Activated CD4-positive, alpha-beta memory T cell treated with anti-CD3 and anti-CD28 coated beads, Interleukin-2, amount 10 ng/mL, durations not matched to agents 7 days and 5 days (primary cell): ENCODE measurements at regions not wholly inside any gene's neighbourhood (a gene's known extent, or its start where the extent isn't known, plus 50 kb on each side); places are given as distances from the start of the nearest gene placed in this dataset.
A peak's percentile ranks its signal among the peaks of the same experiment; 100 is the strongest.

Experiments used
- CTCF ChIA-PET: fragments of 350-600 bp; sonication (Branson Sonifier 250); formaldehyde crosslinking; loops from one replicate; lab custom pipeline; 2021; ENCODE audit warnings: antibody characterized with exemption, inconsistent platforms; lab: Charles Lee
- POLR2A ChIA-PET: fragments of 350-600 bp; sonication (Branson Sonifier 250); formaldehyde crosslinking; loops from one replicate; lab custom pipeline; 2021; ENCODE audit warnings: antibody characterized with exemption; lab: Charles Lee
- DNase-seq: peaks from one replicate; pipeline ENCODE4 v3.0.0-alpha.2; 2020
- H3K27ac Mint-ChIP-seq: one replicate; pipeline ENCODE4 v1.8.0; 2021; ENCODE audit warnings: mild to moderate bottlenecking, mixed read lengths
- H3K27me3 Mint-ChIP-seq: one replicate; pipeline ENCODE4 v1.8.0; 2021; ENCODE audit warnings: mixed read lengths
- H3K36me3 Mint-ChIP-seq: one replicate; pipeline ENCODE4 v1.8.0; 2021; ENCODE audit warnings: low read depth, mixed read lengths
- H3K4me1 Mint-ChIP-seq: one replicate; pipeline ENCODE4 v1.8.0; 2021; ENCODE audit warnings: mixed read lengths
- H3K4me3 Mint-ChIP-seq: one replicate; pipeline ENCODE4 v1.8.0; 2021; ENCODE audit warnings: mild to moderate bottlenecking, mixed read lengths
- H3K9me3 Mint-ChIP-seq: one replicate; pipeline ENCODE4 v1.8.0; 2021; ENCODE audit warnings: mixed read lengths

GRCh38 chr2:176445956-176446355, 176.7 kb downstream of the MTX2 start:
- Mint-ChIP-seq H3K9me3 (no peaks in the 10 kb centered on the region), H3K36me3 (no peaks in the 10 kb centered on the region), H3K27me3 (peaks cover 2% of the 10 kb centered on the region), H3K4me1 (peaks cover 2% of the 10 kb centered on the region), H3K4me3 (no peak overlapping the region), H3K27ac (no peak overlapping the region)
- DNase-seq: no peak
- ChIA-PET POLR2A (no interaction called here), CTCF (interaction anchor here (2.3 to 3.9 kb wide), 2 partner anchors 9 to 108 kb away, joined by 7 to 22 read pairs; no protein-coding TSS in a partner anchor)

DNA sequence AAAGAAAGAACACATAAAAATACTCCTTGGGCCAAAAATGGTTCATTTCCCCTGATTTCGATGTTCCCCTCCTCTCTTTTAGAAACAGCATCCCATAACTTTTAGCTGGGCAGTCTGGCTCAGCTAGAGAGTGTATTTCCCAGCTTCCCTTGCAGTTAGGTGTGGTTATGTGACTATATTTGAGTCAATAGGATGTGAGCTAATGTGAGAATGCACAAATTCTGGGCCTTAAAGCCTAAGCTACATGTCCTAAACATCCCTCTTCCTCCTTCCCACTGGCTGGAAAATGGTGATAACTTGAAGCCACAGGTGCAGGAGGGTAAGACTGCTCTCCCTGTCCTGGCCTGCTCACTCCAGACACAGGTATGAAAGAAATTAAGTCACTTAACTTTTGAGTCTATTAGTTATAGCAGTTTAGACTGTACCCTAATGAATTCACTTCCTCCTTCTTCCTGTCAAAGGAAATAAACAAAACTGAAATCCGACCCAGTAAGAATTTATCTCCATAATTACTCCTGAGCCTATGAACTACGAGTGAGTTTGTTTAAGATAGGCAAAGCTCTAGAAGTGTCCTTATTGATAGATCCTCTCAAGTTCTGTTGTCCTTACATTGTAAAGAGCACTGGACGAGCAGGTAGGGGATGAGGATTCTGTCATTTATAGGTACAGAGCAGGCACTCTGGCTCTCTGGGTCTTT, 177.6 kb downstream of the MTX2 start:
- peaks cover 2% of the 10 kb centered on the region for H3K4me1 Mint-ChIP-seq
- no peaks in the 10 kb centered on the region for H3K36me3 Mint-ChIP-seq
- peaks cover 2% of the 10 kb centered on the region for H3K27me3 Mint-ChIP-seq
- no peak overlapping the region for H3K27ac Mint-ChIP-seq
- POLR2A ChIA-PET: no interaction called here
- no peak overlapping the region for H3K4me3 Mint-ChIP-seq
- no peaks in the 10 kb centered on the region for H3K9me3 Mint-ChIP-seq
- DNase-seq: no peak
- CTCF ChIA-PET: interaction anchor here (1.3 to 3.9 kb wide), 3 partner anchors 8 to 306 kb away, joined by 4 to 22 read pairs (median 7); no protein-coding TSS in a partner anchor

- Mint-ChIP-seq H3K36me3 (no peaks in the 10 kb centered on the region), H3K4me1 (peaks cover 2% of the 10 kb centered on the region), H3K9me3 (no peaks in the 10 kb centered on the region), H3K27me3 (peaks cover 2% of the 10 kb centered on the region), H3K4me3 (no peak overlapping the region), H3K27ac (no peak overlapping the region)
- ChIA-PET CTCF (interaction anchor here (1.3 to 2.3 kb wide), 2 partner anchors 107 to 307 kb away, joined by 4 to 7 read pairs; no protein-coding TSS in a partner anchor), POLR2A (no interaction called here)
- no peak for DNase-seq
Observed at GRCh38 chr2:176447616-176448015, 178.4 kb downstream of the MTX2 start.

- no peaks in the 10 kb centered on the region for H3K36me3 Mint-ChIP-seq
- H3K9me3 Mint-ChIP-seq: no peaks in the 10 kb centered on the region
- H3K27ac Mint-ChIP-seq: no peak overlapping the region
- H3K27me3 Mint-ChIP-seq: peaks cover 6% of the 10 kb centered on the region
- ChIA-PET CTCF (interaction anchor here (0.9 to 1.5 kb wide), 2 partner anchors 105 to 309 kb away, joined by 5 read pairs; no protein-coding TSS in a partner anchor), POLR2A (no interaction called here)
- DNase-seq: no peak
- H3K4me3 Mint-ChIP-seq: no peak overlapping the region
- peaks cover 2% of the 10 kb centered on the region for H3K4me1 Mint-ChIP-seq
Observed at GRCh38 chr2:176449852-176450251, 180.6 kb downstream of the MTX2 start.

- Mint-ChIP-seq H3K4me1 (no peaks in the 10 kb centered on the region), H3K9me3 (no peaks in the 10 kb centered on the region), H3K27ac (no peak overlapping the region), H3K36me3 (no peaks in the 10 kb centered on the region), H3K4me3 (no peak overlapping the region), H3K27me3 (peaks cover 20% of the 10 kb centered on the region)
- POLR2A ChIA-PET: no interaction called here
- CTCF ChIA-PET: interaction anchor here (0.5 to 4.6 kb wide), 10 partner anchors 8 to 327 kb away, joined by 3 to 64 read pairs (median 10); no protein-coding TSS in a partner anchor
- no peak for DNase-seq
Observed at GRCh38 chr2:176453784-176454183, 184.5 kb downstream of the MTX2 start.

DNA sequence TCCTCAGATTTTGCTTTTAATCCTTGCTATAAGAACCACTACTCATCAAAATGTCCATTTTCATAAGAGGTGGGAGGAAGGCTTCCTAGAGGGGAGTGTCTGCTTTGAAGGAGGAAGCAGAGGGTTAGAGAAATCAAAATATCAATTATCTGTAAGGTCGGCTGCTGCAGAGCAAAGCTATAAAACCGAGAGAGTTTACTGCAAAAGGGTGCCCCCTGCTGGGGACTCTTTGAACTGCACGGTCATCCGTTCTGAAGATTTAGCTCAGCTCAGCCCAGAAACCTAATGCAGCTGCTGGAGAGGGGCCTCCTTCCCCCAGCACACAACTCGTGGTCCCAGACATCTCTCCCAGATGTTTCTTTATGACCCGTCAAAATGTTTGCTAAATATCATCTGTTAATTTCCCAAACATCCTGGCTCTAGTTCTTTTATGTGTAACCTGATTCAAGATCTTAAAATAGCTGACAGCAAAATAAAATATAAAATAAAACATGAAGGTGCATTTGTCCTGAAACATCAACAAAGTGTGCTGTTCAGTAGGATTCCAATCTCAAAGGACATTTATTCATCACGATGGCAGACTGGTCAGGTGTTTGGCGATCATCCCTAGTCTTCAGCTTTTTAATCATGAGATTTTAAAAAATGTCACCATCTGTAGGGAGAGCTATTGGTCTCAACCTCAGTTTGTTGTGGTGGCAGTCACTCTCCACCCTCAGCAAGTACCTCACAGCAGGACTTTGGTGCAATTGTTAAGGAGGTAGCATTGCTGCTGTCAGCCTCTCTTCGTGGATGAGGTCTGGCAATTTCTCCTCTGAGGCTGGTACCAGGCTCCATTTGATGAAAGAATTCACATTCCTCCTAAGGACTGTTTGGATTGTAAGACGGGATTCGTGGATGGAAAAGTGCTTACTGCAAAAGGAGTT, 185.9 kb downstream of the MTX2 start:
- ChIA-PET CTCF (interaction anchor here (0.5 to 4.6 kb wide), 40 partner anchors 10 to 693 kb away, joined by 3 to 64 read pairs (median 4); no protein-coding TSS in a partner anchor), POLR2A (no interaction called here)
- H3K9me3 Mint-ChIP-seq: no peaks in the 10 kb centered on the region
- no peaks in the 10 kb centered on the region for H3K4me1 Mint-ChIP-seq
- H3K27me3 Mint-ChIP-seq: peaks cover 23% of the 10 kb centered on the region
- H3K27ac Mint-ChIP-seq: no peak overlapping the region
- H3K36me3 Mint-ChIP-seq: no peaks in the 10 kb centered on the region
- no peak overlapping the region for H3K4me3 Mint-ChIP-seq
- DNase-seq: peak; percentile 79

DNA sequence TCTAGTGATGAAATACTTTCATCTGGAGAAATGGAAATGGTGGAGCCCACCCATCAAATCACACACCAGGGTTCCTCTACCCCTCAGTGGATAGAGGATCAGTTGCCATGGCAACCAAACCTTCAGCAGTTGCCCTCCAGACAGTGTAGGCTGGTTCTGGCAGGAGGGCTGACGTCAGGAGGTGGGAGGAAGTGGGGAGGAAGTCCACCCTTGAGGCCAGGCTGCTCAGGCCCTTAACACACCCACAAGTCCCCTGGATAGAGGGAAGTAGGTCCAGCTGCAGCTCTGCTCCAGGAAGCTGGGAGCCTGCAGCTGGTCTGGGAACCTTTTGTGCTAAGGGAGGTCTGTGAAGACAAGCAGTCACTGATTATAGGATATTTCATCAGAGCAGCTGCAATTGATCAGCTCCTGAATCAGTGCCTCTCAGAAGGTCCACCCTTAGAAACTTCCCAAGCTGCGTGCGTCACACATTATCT, 186.6 kb downstream of the MTX2 start:
- Mint-ChIP-seq H3K27ac (no peak overlapping the region), H3K4me3 (no peak overlapping the region), H3K4me1 (no peaks in the 10 kb centered on the region), H3K36me3 (no peaks in the 10 kb centered on the region), H3K27me3 (peaks cover 23% of the 10 kb centered on the region), H3K9me3 (no peaks in the 10 kb centered on the region)
- no peak for DNase-seq
- POLR2A ChIA-PET: no interaction called here
- CTCF ChIA-PET: interaction anchor here (0.7 to 4.6 kb wide), 19 partner anchors 9 to 692 kb away, joined by 3 to 64 read pairs (median 8); no protein-coding TSS in a partner anchor

GRCh38 chr2:176457481-176457880, 188.2 kb downstream of the MTX2 start:
- H3K4me1 Mint-ChIP-seq: no peaks in the 10 kb centered on the region
- no peak for DNase-seq
- no peak overlapping the region for H3K4me3 Mint-ChIP-seq
- H3K36me3 Mint-ChIP-seq: no peaks in the 10 kb centered on the region
- no peaks in the 10 kb centered on the region for H3K9me3 Mint-ChIP-seq
- CTCF ChIA-PET: interaction anchor here (1.0 to 4.6 kb wide), 3 partner anchors 14 to 317 kb away, joined by 3 to 64 read pairs (median 5); no protein-coding TSS in a partner anchor
- peaks cover 32% of the 10 kb centered on the region for H3K27me3 Mint-ChIP-seq
- POLR2A ChIA-PET: no interaction called here
- no peak overlapping the region for H3K27ac Mint-ChIP-seq

DNA sequence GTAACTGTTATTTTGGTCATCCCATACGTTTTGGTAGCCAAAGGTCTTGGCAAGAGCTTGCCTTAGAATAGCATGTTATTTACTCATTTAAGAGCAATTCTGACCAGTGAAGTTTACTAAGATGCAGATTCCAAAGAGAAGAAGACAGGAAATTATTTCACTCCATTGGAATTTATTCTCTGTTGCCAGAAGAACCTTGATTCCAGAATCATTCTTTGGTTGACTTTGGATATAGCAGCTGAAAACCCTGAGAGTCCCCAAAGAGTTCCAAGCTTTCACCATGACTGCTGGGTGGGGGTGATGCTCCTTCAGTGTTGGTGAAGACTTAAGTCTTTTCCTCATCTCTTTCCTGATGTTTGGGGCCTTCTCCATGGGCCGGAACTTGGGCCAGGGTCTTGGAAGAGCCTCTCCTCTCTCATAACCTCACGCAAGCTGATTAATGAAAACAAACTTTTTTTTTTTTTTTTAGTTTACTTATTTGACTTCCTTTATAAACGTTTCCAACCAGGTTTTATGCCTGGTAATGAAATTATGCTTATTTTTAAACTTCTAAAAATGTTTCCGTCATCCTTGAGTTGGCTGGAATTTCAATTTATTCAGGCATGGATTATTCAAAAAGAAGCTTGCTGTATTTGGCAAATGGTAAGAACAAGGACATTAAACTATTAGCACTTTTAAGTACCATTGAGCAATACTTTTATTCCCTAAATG, 192.0 kb downstream of the MTX2 start:
- H3K9me3 Mint-ChIP-seq: no peaks in the 10 kb centered on the region
- no peak for DNase-seq
- no peaks in the 10 kb centered on the region for H3K4me1 Mint-ChIP-seq
- H3K27me3 Mint-ChIP-seq: peaks cover 49% of the 10 kb centered on the region
- no peak overlapping the region for H3K27ac Mint-ChIP-seq
- H3K4me3 Mint-ChIP-seq: no peak overlapping the region
- ChIA-PET CTCF (interaction anchor here (0.7 to 1.5 kb wide), 3 partner anchors 8 to 94 kb away, joined by 4 read pairs; no protein-coding TSS in a partner anchor), POLR2A (no interaction called here)
- H3K36me3 Mint-ChIP-seq: no peaks in the 10 kb centered on the region

DNA sequence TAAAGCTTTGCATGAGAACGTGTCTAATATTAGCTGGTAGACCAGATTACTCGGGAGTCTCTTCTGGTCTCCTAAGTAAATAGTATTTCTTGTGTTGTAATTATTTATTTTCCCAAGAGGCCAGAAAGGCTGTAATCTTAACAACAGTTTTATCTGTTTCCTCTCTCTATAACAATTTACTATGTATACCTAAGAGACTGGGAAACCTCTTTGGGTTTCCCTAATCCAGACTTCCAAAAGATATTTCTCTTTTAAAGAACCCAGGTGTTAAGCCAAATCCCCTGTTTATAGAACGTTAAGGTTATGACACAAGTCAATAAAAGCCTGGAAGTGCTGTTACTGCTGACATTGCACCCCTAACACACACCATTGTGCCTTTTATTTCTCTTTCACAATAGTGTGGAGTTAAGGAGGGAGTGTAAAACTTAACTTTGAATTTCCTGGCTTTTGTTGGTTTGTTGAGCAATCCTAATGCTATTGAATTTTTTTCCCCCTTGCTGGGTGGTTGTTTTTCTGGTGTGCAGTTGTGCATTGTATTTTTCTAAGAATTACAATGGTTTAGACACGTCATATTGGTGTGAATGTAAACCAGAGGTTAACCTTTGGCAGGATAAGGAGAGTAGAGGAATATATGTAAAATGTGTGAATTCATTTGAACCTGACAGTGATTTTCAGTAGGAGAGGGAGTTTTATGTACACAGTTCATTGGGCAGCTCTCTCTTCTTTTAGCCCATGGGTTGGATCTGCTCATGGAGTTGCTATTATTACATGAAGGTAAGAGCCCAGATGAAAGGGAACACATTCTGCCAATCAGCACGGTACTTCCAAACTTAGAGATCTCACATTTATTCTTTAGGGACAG, 192.8 kb downstream of the MTX2 start:
- POLR2A ChIA-PET: no interaction called here
- Mint-ChIP-seq H3K27me3 (peaks cover 53% of the 10 kb centered on the region), H3K9me3 (no peaks in the 10 kb centered on the region), H3K36me3 (no peaks in the 10 kb centered on the region), H3K4me1 (no peaks in the 10 kb centered on the region), H3K27ac (no peak overlapping the region), H3K4me3 (no peak overlapping the region)
- no peak for DNase-seq
- CTCF ChIA-PET: interaction anchor here (0.7 to 1.1 kb wide), 2 partner anchors 9 to 39 kb away, joined by 4 read pairs; no protein-coding TSS in a partner anchor

DNA sequence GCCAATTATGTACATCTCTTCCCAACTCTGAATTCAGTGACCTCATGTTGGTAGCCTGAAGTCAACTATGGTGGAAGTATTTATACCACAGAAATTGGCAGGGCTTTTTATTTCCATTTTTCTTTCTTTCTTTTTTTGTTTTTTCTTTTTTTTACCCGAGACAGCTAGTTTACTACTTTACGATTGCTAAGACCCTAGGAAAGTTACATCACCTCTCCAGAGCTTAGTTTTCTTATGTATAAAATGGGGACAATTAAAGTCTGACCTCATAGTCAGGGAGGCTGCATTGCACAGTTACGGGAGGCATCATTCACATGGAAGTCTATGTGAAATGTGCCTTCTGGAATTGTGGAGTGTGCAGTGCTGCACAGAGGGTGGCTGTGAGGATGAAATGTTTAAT, 194.3 kb downstream of the MTX2 start:
- no peaks in the 10 kb centered on the region for H3K4me1 Mint-ChIP-seq
- ChIA-PET POLR2A (no interaction called here), CTCF (interaction anchor here (1.2 kb wide), 1 partner anchor 17 kb away, joined by 3 read pairs; no protein-coding TSS in a partner anchor)
- H3K9me3 Mint-ChIP-seq: no peaks in the 10 kb centered on the region
- H3K4me3 Mint-ChIP-seq: no peak overlapping the region
- no peak for DNase-seq
- peaks cover 47% of the 10 kb centered on the region for H3K27me3 Mint-ChIP-seq
- no peaks in the 10 kb centered on the region for H3K36me3 Mint-ChIP-seq
- no peak overlapping the region for H3K27ac Mint-ChIP-seq
